Endothelial cell of umbilical vein (primary cell): ENCODE measurements at regions not wholly inside any gene's neighbourhood (a gene's known extent, or its start where the extent isn't known, plus 50 kb on each side); places are given as distances from the start of the nearest gene placed in this dataset.

ENCODE experiments used
- BruUV-seq: library from RNA; stranded (reverse); fragments of 400-500 nt; replicated peaks from 2 replicates; lab custom pipeline; 2021; lab: Mats Ljungman, UMichigan
- CTCF ChIA-PET: fragments of 300-600, 350-600 bp; sonication (Branson Sonifier 250); formaldehyde crosslinking; loops from one replicate; lab custom pipeline; 2021; ENCODE audit warnings: antibody characterized with exemption, inconsistent platforms; lab: Charles Lee
- POLR2A ChIA-PET: fragments of 300-600, 350-600 bp; sonication (Branson Sonifier 250); formaldehyde crosslinking; loops from one replicate; lab custom pipeline; 2021; ENCODE audit warnings: antibody characterized with exemption, inconsistent platforms; lab: Charles Lee
- DNase-seq: peaks from one replicate; pipeline ENCODE4 v3.0.0-alpha.2; 2011; ENCODE audit warnings: low read depth, low spot score
- FAIRE-seq: peaks from 2 replicates; lab custom pipeline; 2011; peaks lifted over from hg19 to GRCh38; lab: Jason Lieb, UNC
- H2AFZ ChIP-seq: 2 replicates; pipeline ENCODE4 v1.6.0; 2012; ENCODE audit warnings: low read depth, low read length, control low read depth, inconsistent platforms
- H3K27ac ChIP-seq: 2 replicates; pipeline ENCODE4 v1.5.1; 2011; ENCODE audit warnings: low read depth, mild to moderate bottlenecking, control low read depth, low read length, moderate library complexity; ENCODE audit not compliant: insufficient read depth
- H3K27me3 ChIP-seq, 2 experiments: 2 replicates each; pipeline versions ENCODE4 v1.6.0 to v1.6.1; 2011; ENCODE audit warnings: low read length in 2 of 2, mixed read lengths in 1 of 2; ENCODE audit not compliant: control insufficient read depth in 2 of 2, insufficient read depth in 2 of 2
- H3K36me3 ChIP-seq, 2 experiments: 2 replicates in 1 of 2; 3 replicates in 1 of 2; pipeline ENCODE4 v1.5.1; 2011; ENCODE audit warnings: low read length in 2 of 2, mild to moderate bottlenecking in 1 of 2, moderate library complexity in 1 of 2; ENCODE audit not compliant: control insufficient read depth in 2 of 2, insufficient read depth in 2 of 2; ENCODE audit errors: extremely low read depth in 1 of 2
- H3K4me1 ChIP-seq: 3 replicates; pipeline ENCODE4 v1.5.1; 2011; ENCODE audit warnings: mild to moderate bottlenecking, low read length; ENCODE audit not compliant: control insufficient read depth, insufficient read depth; ENCODE audit errors: extremely low read depth
- H3K4me2 ChIP-seq: 2 replicates; pipeline ENCODE4 v1.6.1; 2011; ENCODE audit warnings: low read length, control low read depth, mixed read lengths; ENCODE audit not compliant: insufficient read depth
- H3K4me3 ChIP-seq, 3 experiments: fragments of 200-600 bp in 1 of 3; sonication (generic), shearing (Covaris generic) in 1 of 3; replicated peaks in 1 of 3; 2 replicates each; pipeline ENCODE4 v1.5.1; 2011 to 2016; ENCODE audit warnings: control low read depth in 3 of 3, low read length in 3 of 3, mild to moderate bottlenecking in 2 of 3, inconsistent platforms in 1 of 3, low read depth in 1 of 3, moderate library complexity in 1 of 3; ENCODE audit not compliant: insufficient read depth in 1 of 3
- H3K79me2 ChIP-seq: 2 replicates; pipeline ENCODE4 v1.6.0; 2012; ENCODE audit warnings: low read length, inconsistent platforms; ENCODE audit not compliant: control insufficient read depth, insufficient read depth
- H3K9ac ChIP-seq: replicated peaks from 2 replicates; pipeline ENCODE3; 2011; ENCODE audit warnings: low read length, control low read depth; ENCODE audit not compliant: insufficient read depth; ENCODE audit errors: extremely low read depth
- H3K9me1 ChIP-seq: replicated peaks from 3 replicates; pipeline ENCODE4 v1.6.0; 2011; ENCODE audit warnings: mild to moderate bottlenecking, low read length; ENCODE audit not compliant: control insufficient read depth, insufficient read depth; ENCODE audit errors: extremely low read depth
- H3K9me3 ChIP-seq: replicated peaks from 2 replicates; pipeline ENCODE4 v1.5.1; 2012; ENCODE audit warnings: low read length, inconsistent platforms; ENCODE audit not compliant: control insufficient read depth, insufficient read depth
- H4K20me1 ChIP-seq: replicated peaks from 2 replicates; pipeline ENCODE3; 2011; ENCODE audit warnings: mild to moderate bottlenecking, low read length; ENCODE audit not compliant: control insufficient read depth, insufficient read depth; ENCODE audit errors: extremely low read depth
- CTCF ChIP-seq, 2 donors: IDR thresholded peaks; 1 replicate in 1 of 2; 2 replicates in 1 of 2; pipeline ENCODE4 v1.5.1; 2011; ENCODE audit warnings: low read length in 2 of 2, mild to moderate bottlenecking in 2 of 2, moderate library complexity in 2 of 2, control low read depth in 1 of 2, inconsistent platforms in 1 of 2, low read depth in 1 of 2; ENCODE audit not compliant: insufficient read depth in 1 of 2; ENCODE audit errors: extremely low read depth in 1 of 2
- EZH2 ChIP-seq: IDR thresholded peaks from 2 replicates; pipeline ENCODE4 v1.6.1; 2012; ENCODE audit warnings: borderline replicate concordance, low read depth, mild to moderate bottlenecking, moderate library complexity, low read length, inconsistent platforms; ENCODE audit not compliant: severe bottlenecking
- FOS ChIP-seq: IDR thresholded peaks from 2 replicates; pipeline ENCODE4 v1.6.1; 2011; ENCODE audit warnings: mild to moderate bottlenecking, low read length, moderate library complexity, borderline replicate concordance; ENCODE audit not compliant: insufficient read depth
- GATA2 ChIP-seq: IDR thresholded peaks from 2 replicates; pipeline ENCODE4 v1.7.0; 2011; ENCODE audit warnings: low read depth, mild to moderate bottlenecking, moderate library complexity, mixed read lengths, low read length; ENCODE audit not compliant: insufficient read length, insufficient read depth
- JUN ChIP-seq: IDR thresholded peaks from 2 replicates; pipeline ENCODE4 v1.6.1; 2011; ENCODE audit warnings: borderline replicate concordance, low read depth; ENCODE audit not compliant: insufficient read length, insufficient read depth
- MAX ChIP-seq: IDR thresholded peaks from 2 replicates; pipeline ENCODE4 v1.6.1; 2011; ENCODE audit not compliant: insufficient read depth, insufficient read length
- MYC ChIP-seq: IDR thresholded peaks from one replicate; pipeline ENCODE4 v1.6.1; 2011; ENCODE audit warnings: mild to moderate bottlenecking, low read depth, low read length
- POLR2A ChIP-seq: IDR thresholded peaks from 2 replicates; pipeline ENCODE4 v1.6.1; 2012; ENCODE audit warnings: low read depth, mild to moderate bottlenecking, control low read depth, low read length
- POLR2AphosphoS5 ChIP-seq: IDR thresholded peaks from 2 replicates; pipeline ENCODE4 v1.6.1; 2012; ENCODE audit warnings: low read depth, mild to moderate bottlenecking, control low read depth, low read length, moderate library complexity; ENCODE audit not compliant: insufficient read depth
- dilution Hi-C: fragments of 300-500 bp; cut with MboI; formaldehyde crosslinking; loops from one replicate; pipeline ENCODE4 v1.15.0; 2019; ENCODE audit warnings: low sequenced_read_pairs; ENCODE audit not compliant: extremely low pct_ligation_motif_present
- intact Hi-C: fragments of 100-400 bp; cut with micrococcal nuclease; formaldehyde crosslinking; loops from one replicate; pipeline ENCODE4 v1.10.0; 2022

- intact Hi-C loops (no loop called here), dilution Hi-C loops (no loop called here)
- POLR2A ChIA-PET, result no interaction called here
- H3K9me1 ChIP-seq, result no peaks in the 10 kb centered on the region
- FAIRE-seq (no peak), DNase-seq (no peak)
- no peaks in the 10 kb centered on the region for H3K9me3 ChIP-seq
- CTCF ChIA-PET, result interaction anchor here (1.2 to 1.4 kb wide), 2 partner anchors 90 kb away, joined by 3 to 4 read pairs; no protein-coding TSS in a partner anchor
- H3K4me3 ChIP-seq, result no peak overlapping the region
- H4K20me1 ChIP-seq, result no peaks in the 10 kb centered on the region
- no peaks in the 10 kb centered on the region for H3K36me3 ChIP-seq
- TF ChIP-seq EZH2 (no peak), MAX (no peak), JUN (no peak), MYC (no peak), CTCF (IDR thresholded peaks at IDR 0.05; ENCODE audit: extremely low read depth in 1 of 2, insufficient read depth in 1 of 2, low read depth in 1 of 2, low read length in 2 of 2) (no peak), GATA2 (no peak), POLR2A (no peak), POLR2AphosphoS5 (no peak), FOS (no peak)
- H3K27ac ChIP-seq, result no peak overlapping the region
- no peak overlapping the region for H3K4me2 ChIP-seq
- no peaks in the 10 kb centered on the region for H3K27me3 ChIP-seq
- BruUV-seq, result no TSS peak
- H2AFZ ChIP-seq, result no peak overlapping the region
- peaks cover 9% of the 10 kb centered on the region for H3K4me1 ChIP-seq
- H3K79me2 ChIP-seq, result no peaks in the 10 kb centered on the region
- H3K9ac ChIP-seq, result no peak overlapping the region
These were observed 135.1 kb downstream of the ZFP64 start for GRCh38 chr20:52056203-52057062.
